SK-N-SH (cell line): ENCODE measurements at regions not wholly inside any gene's neighbourhood (a gene's known extent, or its start where the extent isn't known, plus 50 kb on each side); places are given as distances from the start of the nearest gene placed in this dataset.
A peak's percentile ranks its signal among the peaks of the same experiment; 100 is the strongest.

Source experiments
- CTCF ChIA-PET: fragments of 300-600, 350-600 bp; formaldehyde crosslinking; extraction: SDS; loops from one replicate; lab custom pipeline; 2021; lab: Yijun Ruan, JAX
- POLR2A ChIA-PET: fragments of 350-600 bp; sonication (Branson Sonifier 250); formaldehyde crosslinking; extraction: SDS; loops from one replicate; lab custom pipeline; 2020; ENCODE audit warnings: antibody characterized with exemption, inconsistent platforms; lab: Yijun Ruan, JAX
- DNase-seq: peaks from one replicate; pipeline ENCODE4 v3.0.0; 2012
- H2AFZ ChIP-seq: fragments of 200-600 bp; sonication (generic); 2 replicates; pipeline ENCODE4 v1.8.1; 2016; ENCODE audit warnings: antibody characterized with exemption, mild to moderate bottlenecking, low read depth
- H3F3A ChIP-seq: fragments of 200-600 bp; sonication (generic); replicated peaks from 2 replicates; pipeline ENCODE3; 2016; ENCODE audit warnings: antibody characterized with exemption, mild to moderate bottlenecking; ENCODE audit not compliant: insufficient read depth
- H3K27ac ChIP-seq, 2 experiments: fragments of 200-500 bp in 1 of 2; fragments of 200-600 bp in 1 of 2; sonication (Bioruptor generic) in 1 of 2; sonication (generic), shearing (Covaris generic) in 1 of 2; 2 replicates each; pipeline versions ENCODE4 v1.5.1 to v1.6.1; 2014 to 2016; ENCODE audit warnings: low read depth in 2 of 2, inconsistent platforms in 1 of 2, low read length in 1 of 2, mild to moderate bottlenecking in 1 of 2, mixed read lengths in 1 of 2
- H3K27me3 ChIP-seq: fragments of 200-600 bp; sonication (generic), shearing (Covaris generic); 2 replicates; pipeline ENCODE4 v1.6.1; 2016; ENCODE audit warnings: mixed run types; ENCODE audit not compliant: insufficient read depth
- H3K36me3 ChIP-seq, 2 experiments: fragments of 200-500 bp in 1 of 2; fragments of 200-600 bp in 1 of 2; sonication (Bioruptor generic) in 1 of 2; sonication (generic) in 1 of 2; replicated peaks in 1 of 2; 2 replicates each; pipeline versions ENCODE3 to v1.5.1; 2014 to 2016; ENCODE audit warnings: low read length in 1 of 2, mild to moderate bottlenecking in 1 of 2; ENCODE audit not compliant: insufficient read depth in 2 of 2, control insufficient read depth in 1 of 2
- H3K4me1 ChIP-seq, 2 experiments: fragments of 200-500 bp in 1 of 2; fragments of 200-600 bp in 1 of 2; sonication (Bioruptor generic) in 1 of 2; sonication (generic), shearing (Covaris generic) in 1 of 2; 2 replicates each; pipeline versions ENCODE4 v1.5.1 to v1.6.1; 2014 to 2016; ENCODE audit warnings: low read depth in 1 of 2, low read length in 1 of 2, mixed run types in 1 of 2; ENCODE audit not compliant: insufficient read depth in 2 of 2, control insufficient read depth in 1 of 2
- H3K4me2 ChIP-seq: fragments of 200-600 bp; sonication (generic), shearing (Covaris generic); 2 replicates; pipeline ENCODE4 v1.6.1; 2017; ENCODE audit warnings: mixed run types
- H3K4me3 ChIP-seq, 2 experiments: fragments of 200-500 bp in 1 of 2; fragments of 200-600 bp in 1 of 2; sonication (Bioruptor generic) in 1 of 2; sonication (generic), shearing (Covaris generic) in 1 of 2; 2 replicates each; pipeline versions ENCODE4 v1.5.1 to v1.8.1; 2014 to 2016; ENCODE audit warnings: low read depth in 2 of 2, inconsistent platforms in 1 of 2, low read length in 1 of 2, mild to moderate bottlenecking in 1 of 2, mixed read lengths in 1 of 2, moderate library complexity in 1 of 2
- H3K79me2 ChIP-seq: fragments of 200-600 bp; sonication (generic); 2 replicates; pipeline ENCODE4 v1.8.1; 2017; ENCODE audit warnings: mild to moderate bottlenecking; ENCODE audit not compliant: insufficient read depth
- H3K9ac ChIP-seq: fragments of 200-600 bp; sonication (generic); 2 replicates; pipeline ENCODE4 v1.6.1; 2017; ENCODE audit warnings: mixed run types
- H3K9me2 ChIP-seq: fragments of 200-600 bp; sonication (generic); 2 replicates; pipeline ENCODE4 v1.6.1; 2017; ENCODE audit warnings: mixed run types
- H3K9me3 ChIP-seq: fragments of 200-600 bp; sonication (generic); 2 replicates; pipeline ENCODE4 v1.6.1; 2017; ENCODE audit warnings: mixed run types, mild to moderate bottlenecking, moderate library complexity
- H4K20me1 ChIP-seq: fragments of 200-600 bp; sonication (generic); 2 replicates; pipeline ENCODE4 v1.6.1; 2017; ENCODE audit warnings: mild to moderate bottlenecking, mixed run types; ENCODE audit not compliant: insufficient read depth
- ELF1 ChIP-seq: IDR thresholded peaks from 2 replicates; pipeline ENCODE4 v1.4.0; 2012
- EP300 ChIP-seq, 2 experiments: IDR thresholded peaks; 2 replicates each; pipeline versions ENCODE4 v1.4.0 to v1.6.1; 2012; ENCODE audit warnings: borderline replicate concordance in 1 of 2, low read depth in 1 of 2, low read length in 1 of 2
- EZH2phosphoT487 ChIP-seq: fragments of 200-600 bp; sonication (generic); IDR thresholded peaks from 2 replicates; pipeline ENCODE4 v1.6.1; 2017; ENCODE audit warnings: low read depth, mixed run types, mild to moderate bottlenecking, antibody characterized with exemption, moderate library complexity, borderline replicate concordance
- FOSL2 ChIP-seq: IDR thresholded peaks from 2 replicates; pipeline ENCODE4 v1.4.0; 2012; ENCODE audit warnings: low read depth, mild to moderate bottlenecking, moderate library complexity, borderline replicate concordance
- FOXJ3 ChIP-seq: sonication (generic); formaldehyde crosslinking; IDR thresholded peaks from 2 replicates; pipeline ENCODE4 v1.5.1; 2020; ENCODE audit warnings: mild to moderate bottlenecking, missing genetic modification reagents
- FOXM1 ChIP-seq: IDR thresholded peaks from 2 replicates; pipeline ENCODE4 v1.4.0; 2012; ENCODE audit warnings: low read depth, mild to moderate bottlenecking
- GATA2 ChIP-seq: sonication (generic); formaldehyde crosslinking; IDR thresholded peaks from 2 replicates; pipeline ENCODE4 v1.5.0; 2020; ENCODE audit warnings: mild to moderate bottlenecking, missing genetic modification reagents
- JUND ChIP-seq: IDR thresholded peaks from 2 replicates; pipeline ENCODE4 v1.4.0; 2012
- MXI1 ChIP-seq: IDR thresholded peaks from 2 replicates; pipeline ENCODE4 v1.6.1; 2012; ENCODE audit warnings: mild to moderate bottlenecking, low read depth, low read length, improper control_type of control experiment
- NFIC ChIP-seq: IDR thresholded peaks from 2 replicates; pipeline ENCODE4 v1.4.0; 2012; ENCODE audit warnings: borderline replicate concordance
- POLR2AphosphoS5 ChIP-seq: IDR thresholded peaks from 2 replicates; pipeline ENCODE4 v1.6.1; 2012; ENCODE audit warnings: low read depth, low read length
- RCOR1 ChIP-seq: fragments of 150-350 bp; IDR thresholded peaks from 2 replicates; pipeline ENCODE4 v1.6.1; 2017; ENCODE audit warnings: antibody characterized with exemption, low read length
- REST ChIP-seq: IDR thresholded peaks from 2 replicates; pipeline ENCODE4 v1.6.1; 2012; ENCODE audit warnings: mild to moderate bottlenecking, low read depth, low read length, moderate library complexity
- RFX5 ChIP-seq: IDR thresholded peaks from 2 replicates; pipeline ENCODE4 v1.6.1; 2012; ENCODE audit warnings: mild to moderate bottlenecking, improper control_type of control experiment, low read length
- RXRA ChIP-seq: IDR thresholded peaks from 2 replicates; pipeline ENCODE4 v1.4.0; 2012; ENCODE audit warnings: low read depth, mild to moderate bottlenecking, borderline replicate concordance
- SIN3A ChIP-seq: IDR thresholded peaks from 2 replicates; pipeline ENCODE4 v1.6.1; 2012; ENCODE audit warnings: low read depth, mild to moderate bottlenecking, low read length, moderate library complexity, borderline replicate concordance
- TAF1 ChIP-seq: IDR thresholded peaks from 2 replicates; pipeline ENCODE4 v1.6.1; 2012; ENCODE audit warnings: low read depth, mild to moderate bottlenecking, low read length, moderate library complexity, borderline replicate concordance
- TCF12 ChIP-seq: IDR thresholded peaks from 2 replicates; pipeline ENCODE4 v1.4.0; 2012
- TEAD4 ChIP-seq: IDR thresholded peaks from 2 replicates; pipeline ENCODE4 v1.4.0; 2012; ENCODE audit warnings: mild to moderate bottlenecking, borderline replicate concordance; ENCODE audit not compliant: insufficient read depth
- USF2 ChIP-seq: fragments of 150-350 bp; IDR thresholded peaks from 2 replicates; pipeline ENCODE4 v1.6.1; 2017; ENCODE audit warnings: antibody characterized with exemption, low read length, low read depth, borderline replicate concordance
- ZBTB33 ChIP-seq: IDR thresholded peaks from 2 replicates; pipeline ENCODE4 v1.4.0; 2012; ENCODE audit warnings: low read depth, borderline replicate concordance
- WGBS: methylation state at CpG from one replicate; pipeline ENCODE4 v1.1.6; 2017; ENCODE audit warnings: low lambda C conversion rate; 5-methylcytosine and 5-hydroxymethylcytosine counted together
- TF ChIP-seq, protein P1 (sequence below): IDR thresholded peaks from 2 replicates; pipeline ENCODE4 v1.4.0; 2012; ENCODE audit warnings: low read depth
- TF ChIP-seq, protein P2 (sequence below): fragments of 200-600 bp; sonication (generic); IDR thresholded peaks from 2 replicates; pipeline ENCODE4 v1.6.1; 2017; ENCODE audit warnings: antibody characterized with exemption, mild to moderate bottlenecking, moderate library complexity
- TF ChIP-seq, protein P3 (sequence below): IDR thresholded peaks from 2 replicates; pipeline ENCODE4 v1.4.0; 2012; ENCODE audit warnings: low read depth, borderline replicate concordance

DNA sequence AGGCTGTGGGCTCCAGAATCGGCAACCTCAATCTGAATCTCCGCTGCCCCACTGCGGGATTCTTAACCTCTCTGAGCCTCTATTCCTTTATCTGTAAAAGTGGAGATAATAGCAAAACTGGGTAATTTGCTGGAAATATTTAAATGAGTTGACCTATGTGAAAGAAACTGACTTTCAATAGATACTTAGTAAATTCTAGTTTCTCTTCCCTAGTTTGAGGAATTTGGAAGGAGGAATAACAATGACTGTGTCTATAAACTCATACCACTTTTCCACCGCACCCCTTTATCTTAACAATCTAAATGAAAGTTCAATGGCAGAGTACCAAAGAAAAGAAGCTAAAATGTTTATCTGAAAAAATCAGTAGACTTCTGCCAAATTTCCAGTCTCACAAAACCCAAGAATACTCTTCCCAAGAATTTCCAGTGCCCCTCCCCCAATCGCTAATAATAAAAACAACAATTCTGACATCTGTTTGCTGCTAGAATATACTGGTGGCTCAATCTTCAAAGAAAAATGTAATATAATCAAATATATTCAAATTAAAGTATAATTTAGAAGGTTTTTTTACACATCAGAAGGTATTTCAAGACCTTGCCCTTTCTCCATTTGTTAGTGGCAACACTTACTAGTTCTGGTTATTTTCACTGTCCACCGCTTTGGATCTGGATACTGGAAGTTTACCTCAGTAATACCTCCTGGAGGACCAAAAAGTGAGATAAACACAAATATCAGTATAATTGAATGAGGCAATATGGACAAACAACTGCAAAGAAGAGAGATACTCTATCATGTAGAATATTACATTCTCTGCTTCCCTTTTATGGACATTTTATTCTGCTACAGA is 171.2 kb downstream of the LTN1 start:
- H3K9me3 ChIP-seq = no peaks in the 10 kb centered on the region
- no peaks in the 10 kb centered on the region for H3K9me2 ChIP-seq
- WGBS = 52% methylated on average over 6 of the region's 6 CpGs
- H3K79me2 ChIP-seq = no peaks in the 10 kb centered on the region
- ChIA-PET CTCF (interaction anchor here (1.5 kb wide), 1 partner anchor 37 kb away, joined by 3 read pairs; no protein-coding TSS in a partner anchor), POLR2A (no interaction called here)
- H4K20me1 ChIP-seq = no peaks in the 10 kb centered on the region
- H3K4me3 ChIP-seq = no peak overlapping the region; a peak in 1 of 4 replicates
- DNase-seq = no peak
- peak overlapping the region; percentile 71 for H3K4me2 ChIP-seq
- no peaks in the 10 kb centered on the region for H3K27me3 ChIP-seq
- peak overlapping the region; percentile 84 to 93 for H3K27ac ChIP-seq
- H3F3A ChIP-seq = peaks cover 32% of the 10 kb centered on the region
- peaks cover 26 to 27% of the 10 kb centered on the region in 2 experiments for H3K4me1 ChIP-seq
- H3K9ac ChIP-seq = no peak overlapping the region
- H2AFZ ChIP-seq = no peak overlapping the region
- H3K36me3 ChIP-seq = no peaks in the 10 kb centered on the region
- TF ChIP-seq RXRA (peak; percentile 86), FOSL2 (no peak), FOXM1 (peak; percentile 87), NFIC (peak; percentile 98), SIN3A (no peak), MXI1 (no peak), REST (no peak), EZH2phosphoT487 (no peak), RFX5 (no peak), JUND (peak; percentile 67), FOXJ3 (no peak), RCOR1 (no peak), ZBTB33 (no peak), USF2 (no peak), POLR2AphosphoS5 (peak; percentile 11; the same call in 1 of the 2 replicates), TCF12 (peak; percentile 82), EP300 (IDR thresholded peaks at IDR 0.05; ENCODE audit: borderline replicate concordance in 1 of 2, low read depth in 1 of 2, low read length in 1 of 2) (peak in 1 of 2 experiments; percentile 87; a peak in 2 of 4 replicates), TEAD4 (peak; percentile 82), GATA2 (CRISPR knock-in tag) (no peak), TAF1 (no peak), ELF1 (no peak)
- TF ChIP-seq, protein P1, sequence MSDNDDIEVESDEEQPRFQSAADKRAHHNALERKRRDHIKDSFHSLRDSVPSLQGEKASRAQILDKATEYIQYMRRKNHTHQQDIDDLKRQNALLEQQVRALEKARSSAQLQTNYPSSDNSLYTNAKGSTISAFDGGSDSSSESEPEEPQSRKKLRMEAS = no peak
- TF ChIP-seq, protein P2, sequence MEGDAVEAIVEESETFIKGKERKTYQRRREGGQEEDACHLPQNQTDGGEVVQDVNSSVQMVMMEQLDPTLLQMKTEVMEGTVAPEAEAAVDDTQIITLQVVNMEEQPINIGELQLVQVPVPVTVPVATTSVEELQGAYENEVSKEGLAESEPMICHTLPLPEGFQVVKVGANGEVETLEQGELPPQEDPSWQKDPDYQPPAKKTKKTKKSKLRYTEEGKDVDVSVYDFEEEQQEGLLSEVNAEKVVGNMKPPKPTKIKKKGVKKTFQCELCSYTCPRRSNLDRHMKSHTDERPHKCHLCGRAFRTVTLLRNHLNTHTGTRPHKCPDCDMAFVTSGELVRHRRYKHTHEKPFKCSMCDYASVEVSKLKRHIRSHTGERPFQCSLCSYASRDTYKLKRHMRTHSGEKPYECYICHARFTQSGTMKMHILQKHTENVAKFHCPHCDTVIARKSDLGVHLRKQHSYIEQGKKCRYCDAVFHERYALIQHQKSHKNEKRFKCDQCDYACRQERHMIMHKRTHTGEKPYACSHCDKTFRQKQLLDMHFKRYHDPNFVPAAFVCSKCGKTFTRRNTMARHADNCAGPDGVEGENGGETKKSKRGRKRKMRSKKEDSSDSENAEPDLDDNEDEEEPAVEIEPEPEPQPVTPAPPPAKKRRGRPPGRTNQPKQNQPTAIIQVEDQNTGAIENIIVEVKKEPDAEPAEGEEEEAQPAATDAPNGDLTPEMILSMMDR = no peak
- TF ChIP-seq, protein P3, sequence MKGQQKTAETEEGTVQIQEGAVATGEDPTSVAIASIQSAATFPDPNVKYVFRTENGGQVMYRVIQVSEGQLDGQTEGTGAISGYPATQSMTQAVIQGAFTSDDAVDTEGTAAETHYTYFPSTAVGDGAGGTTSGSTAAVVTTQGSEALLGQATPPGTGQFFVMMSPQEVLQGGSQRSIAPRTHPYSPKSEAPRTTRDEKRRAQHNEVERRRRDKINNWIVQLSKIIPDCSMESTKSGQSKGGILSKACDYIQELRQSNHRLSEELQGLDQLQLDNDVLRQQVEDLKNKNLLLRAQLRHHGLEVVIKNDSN = no peak
